Transverse colon (tissue), 4 donors: ENCODE measurements at regions not wholly inside any gene's neighbourhood (a gene's known extent, or its start where the extent isn't known, plus 50 kb on each side); places are given as distances from the start of the nearest gene placed in this dataset.

Experiments
- POLR2AphosphoS5 ChIP-seq, 3 donors: sonication (generic); formaldehyde crosslinking; IDR thresholded peaks; one replicate each; pipeline ENCODE4 v1.6.1; 2016; ENCODE audit warnings: antibody characterized with exemption in 3 of 3
- TF ChIP-seq, protein P1 (sequence below), 5 experiments: fragments of 200-600 bp in 3 of 5; fragments of 450-650 bp in 2 of 5; sonication (generic) in 3 of 5; IDR thresholded peaks; 1 replicate in 2 of 5; 2 replicates in 3 of 5; pipeline ENCODE4 v1.5.1; 2016 to 2017; ENCODE audit warnings: antibody characterized with exemption in 5 of 5, inconsistent platforms in 3 of 5, mild to moderate bottlenecking in 2 of 5, moderate library complexity in 1 of 5

DNA sequence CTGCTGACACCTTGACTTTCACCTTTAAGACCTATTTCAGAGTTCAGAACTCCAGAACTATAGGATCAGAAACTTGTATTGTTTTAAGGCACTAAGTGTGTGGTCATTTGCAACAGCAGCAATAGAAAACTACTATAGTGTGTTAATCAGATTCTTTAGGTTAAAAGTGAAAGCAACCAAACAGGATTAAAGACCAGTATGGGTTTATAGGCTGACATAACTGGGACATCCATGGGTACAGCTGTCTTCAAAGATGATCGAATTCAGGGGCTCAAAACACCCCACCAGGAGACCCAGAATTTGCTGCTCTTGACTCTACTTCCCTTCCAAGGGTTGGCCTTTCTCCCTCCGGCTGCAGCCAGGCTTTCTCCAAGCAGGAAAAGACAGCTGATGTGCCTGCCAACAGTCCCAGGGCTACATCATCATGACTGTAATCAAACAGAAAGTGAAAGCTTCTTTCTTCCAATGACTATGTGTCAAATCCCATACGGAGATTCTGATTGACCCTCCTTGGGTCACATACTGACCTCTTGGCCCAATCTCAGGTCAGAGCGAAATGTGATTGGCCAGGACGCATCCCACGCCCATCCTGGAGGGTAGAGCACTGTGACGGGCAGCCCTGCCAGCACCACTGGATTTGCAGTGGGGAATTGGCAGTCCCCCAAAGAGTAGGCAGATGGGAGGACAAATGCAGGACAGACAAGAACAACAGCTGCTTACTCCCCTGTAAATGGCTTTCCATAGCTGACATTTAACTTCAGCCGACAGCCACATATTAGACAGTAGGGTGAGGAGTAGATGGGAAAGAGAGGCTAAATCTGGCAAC is 51.4 kb upstream of the RNF7 start:
- TF ChIP-seq POLR2AphosphoS5 (IDR thresholded peaks at IDR 0.05): no peak
- TF ChIP-seq, protein P1, sequence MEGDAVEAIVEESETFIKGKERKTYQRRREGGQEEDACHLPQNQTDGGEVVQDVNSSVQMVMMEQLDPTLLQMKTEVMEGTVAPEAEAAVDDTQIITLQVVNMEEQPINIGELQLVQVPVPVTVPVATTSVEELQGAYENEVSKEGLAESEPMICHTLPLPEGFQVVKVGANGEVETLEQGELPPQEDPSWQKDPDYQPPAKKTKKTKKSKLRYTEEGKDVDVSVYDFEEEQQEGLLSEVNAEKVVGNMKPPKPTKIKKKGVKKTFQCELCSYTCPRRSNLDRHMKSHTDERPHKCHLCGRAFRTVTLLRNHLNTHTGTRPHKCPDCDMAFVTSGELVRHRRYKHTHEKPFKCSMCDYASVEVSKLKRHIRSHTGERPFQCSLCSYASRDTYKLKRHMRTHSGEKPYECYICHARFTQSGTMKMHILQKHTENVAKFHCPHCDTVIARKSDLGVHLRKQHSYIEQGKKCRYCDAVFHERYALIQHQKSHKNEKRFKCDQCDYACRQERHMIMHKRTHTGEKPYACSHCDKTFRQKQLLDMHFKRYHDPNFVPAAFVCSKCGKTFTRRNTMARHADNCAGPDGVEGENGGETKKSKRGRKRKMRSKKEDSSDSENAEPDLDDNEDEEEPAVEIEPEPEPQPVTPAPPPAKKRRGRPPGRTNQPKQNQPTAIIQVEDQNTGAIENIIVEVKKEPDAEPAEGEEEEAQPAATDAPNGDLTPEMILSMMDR (IDR thresholded peaks at IDR 0.05): no peak
